OCI-LY7 (cell line): ENCODE measurements at regions not wholly inside any gene's neighbourhood (a gene's known extent, or its start where the extent isn't known, plus 50 kb on each side); places are given as distances from the start of the nearest gene placed in this dataset.

Experiments
- EZH2phosphoT487 ChIP-seq: fragments of 200-600 bp; sonication (generic); IDR thresholded peaks from 2 replicates; pipeline ENCODE4 v1.6.1; 2018; ENCODE audit warnings: low read depth, borderline replicate concordance, mild to moderate bottlenecking, mixed run types, antibody characterized with exemption, low read length, moderate library complexity, mixed read lengths
- TF ChIP-seq, protein P1 (sequence below): fragments of 200-600 bp; sonication (generic); conservative IDR thresholded peaks from 2 replicates; pipeline ENCODE4 v1.5.1; 2014; ENCODE audit warnings: mild to moderate bottlenecking, antibody characterized with exemption, low read length, moderate library complexity, mixed read lengths

DNA sequence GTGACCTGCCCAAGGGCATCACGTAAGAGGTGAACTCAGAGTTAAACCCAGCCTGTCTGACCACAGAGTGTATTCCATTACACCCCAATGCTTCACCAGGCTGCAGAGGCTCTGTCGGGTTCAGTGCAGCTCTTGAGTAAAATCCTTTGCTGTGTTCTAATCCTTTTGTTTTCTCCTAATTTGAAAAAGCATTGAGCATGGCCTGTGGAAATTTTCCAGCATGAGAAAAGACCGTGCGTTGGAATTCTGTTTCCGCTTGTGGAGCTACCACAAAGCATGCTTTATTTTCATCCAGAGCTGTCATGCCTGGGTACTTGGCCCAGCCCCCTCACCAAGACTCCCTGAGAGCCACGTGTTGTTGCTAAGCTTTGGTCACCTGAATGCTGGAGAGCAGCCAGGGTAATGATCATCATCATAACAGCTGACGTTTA lies 317.6 kb downstream of the PRDM2 start:
- no peak for TF ChIP-seq EZH2phosphoT487
- TF ChIP-seq, protein P1, sequence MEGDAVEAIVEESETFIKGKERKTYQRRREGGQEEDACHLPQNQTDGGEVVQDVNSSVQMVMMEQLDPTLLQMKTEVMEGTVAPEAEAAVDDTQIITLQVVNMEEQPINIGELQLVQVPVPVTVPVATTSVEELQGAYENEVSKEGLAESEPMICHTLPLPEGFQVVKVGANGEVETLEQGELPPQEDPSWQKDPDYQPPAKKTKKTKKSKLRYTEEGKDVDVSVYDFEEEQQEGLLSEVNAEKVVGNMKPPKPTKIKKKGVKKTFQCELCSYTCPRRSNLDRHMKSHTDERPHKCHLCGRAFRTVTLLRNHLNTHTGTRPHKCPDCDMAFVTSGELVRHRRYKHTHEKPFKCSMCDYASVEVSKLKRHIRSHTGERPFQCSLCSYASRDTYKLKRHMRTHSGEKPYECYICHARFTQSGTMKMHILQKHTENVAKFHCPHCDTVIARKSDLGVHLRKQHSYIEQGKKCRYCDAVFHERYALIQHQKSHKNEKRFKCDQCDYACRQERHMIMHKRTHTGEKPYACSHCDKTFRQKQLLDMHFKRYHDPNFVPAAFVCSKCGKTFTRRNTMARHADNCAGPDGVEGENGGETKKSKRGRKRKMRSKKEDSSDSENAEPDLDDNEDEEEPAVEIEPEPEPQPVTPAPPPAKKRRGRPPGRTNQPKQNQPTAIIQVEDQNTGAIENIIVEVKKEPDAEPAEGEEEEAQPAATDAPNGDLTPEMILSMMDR, result no peak
